Ovary (tissue), 7 donors: ENCODE measurements at regions not wholly inside any gene's neighbourhood (a gene's known extent, or its start where the extent isn't known, plus 50 kb on each side); places are given as distances from the start of the nearest gene placed in this dataset.

ENCODE experiments used
- DNase-seq, 5 donors: peaks; one replicate each; pipeline ENCODE4 v3.0.0-alpha.2; 2019 to 2020
- H3K27ac ChIP-seq, 2 donors: fragments of 200-600 bp; one replicate each; pipeline versions ENCODE4 v1.5.1 to v1.8.0; 2019 to 2022
- H3K27me3 ChIP-seq: fragments of 200-600 bp; one replicate; pipeline ENCODE4 v1.8.0; 2022
- H3K36me3 ChIP-seq: fragments of 200-600 bp; sonication (generic); one replicate; pipeline ENCODE4 v1.5.1; 2019
- H3K4me1 ChIP-seq: one replicate; pipeline ENCODE4 v1.8.1; 2013; ENCODE audit warnings: mild to moderate bottlenecking, moderate library complexity; ENCODE audit not compliant: insufficient read depth
- H3K4me3 ChIP-seq: fragments of 200-600 bp; sonication (generic); one replicate; pipeline ENCODE4 v1.5.1; 2017
- H3K9me3 ChIP-seq, 2 donors: fragments of 200-600 bp in 1 of 2; sonication (generic) in 1 of 2; one replicate each; pipeline versions ENCODE4 v1.5.1 to v1.8.1; 2013 to 2019; ENCODE audit warnings: mild to moderate bottlenecking in 1 of 2, moderate library complexity in 1 of 2
- EP300 ChIP-seq: sonication (generic); formaldehyde crosslinking; IDR thresholded peaks from one replicate; pipeline ENCODE4 v1.6.1; 2017; ENCODE audit warnings: antibody characterized with exemption
- POLR2A ChIP-seq: fragments of 450-650 bp; IDR thresholded peaks from one replicate; pipeline ENCODE4 v1.6.1; 2017; ENCODE audit warnings: antibody characterized with exemption, mild to moderate bottlenecking, moderate library complexity
- WGBS, 3 donors: extraction: QIAGEN DNeasy Blood & Tissue Kit in 1 of 3; methylation state at CpG; one replicate each; pipeline versions ENCODE4 v1.1.5 to v1.1.7; 2013 to 2017; 5-methylcytosine and 5-hydroxymethylcytosine counted together
- intact Hi-C, 4 donors: fragments of 100-400 bp; cut with DNase I; formaldehyde crosslinking; loops; one replicate each; pipeline versions ENCODE4 v1.11.0 to v1.15.1; 2022 to 2023
- TF ChIP-seq, protein P1 (sequence below), 3 donors: fragments of 450-650 bp in 2 of 3; fragments of 200-600 bp in 1 of 3; IDR thresholded peaks; one replicate each; pipeline versions ENCODE4 v1.5.1 to v1.8.0; 2016 to 2022; ENCODE audit warnings: antibody characterized with exemption in 3 of 3, mild to moderate bottlenecking in 1 of 3
- donor health status: DM: no; HTN: no; CAD: no; lungs with moderate emphysema.
- donor health status: DM: no; HTN: no; CAD: no.
- donor health status: Bipolar disorder and iron deficiency.
- donor health status: DM: no; HTN: no; CAD: no.
- donor health status: DM: yes; HTN: yes; CAD: no.

DNA sequence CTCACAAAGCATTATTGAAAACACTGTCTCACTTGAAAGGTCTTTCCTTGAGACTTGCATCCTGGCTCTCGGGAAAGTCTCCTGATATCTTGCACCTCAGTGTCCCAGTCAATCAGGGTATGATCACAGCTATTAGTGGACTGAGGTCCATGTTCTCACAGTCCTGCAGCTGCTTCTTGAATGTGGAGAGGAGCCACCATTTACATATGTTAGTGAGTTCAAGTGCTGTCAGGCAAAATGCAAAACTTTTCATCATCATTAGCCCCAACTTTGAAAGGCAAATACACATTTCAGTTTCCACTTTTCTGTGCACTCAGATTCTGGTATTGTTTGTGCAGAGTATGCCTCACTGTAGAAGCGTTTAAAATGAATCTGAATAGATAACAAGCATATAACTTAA lies 111.6 kb downstream of the SNX18 start:
- WGBS, 3 donors, result 89 to 95% (median 92%) methylated on average over 2 of the region's 2 CpGs
- TF ChIP-seq, protein P1, sequence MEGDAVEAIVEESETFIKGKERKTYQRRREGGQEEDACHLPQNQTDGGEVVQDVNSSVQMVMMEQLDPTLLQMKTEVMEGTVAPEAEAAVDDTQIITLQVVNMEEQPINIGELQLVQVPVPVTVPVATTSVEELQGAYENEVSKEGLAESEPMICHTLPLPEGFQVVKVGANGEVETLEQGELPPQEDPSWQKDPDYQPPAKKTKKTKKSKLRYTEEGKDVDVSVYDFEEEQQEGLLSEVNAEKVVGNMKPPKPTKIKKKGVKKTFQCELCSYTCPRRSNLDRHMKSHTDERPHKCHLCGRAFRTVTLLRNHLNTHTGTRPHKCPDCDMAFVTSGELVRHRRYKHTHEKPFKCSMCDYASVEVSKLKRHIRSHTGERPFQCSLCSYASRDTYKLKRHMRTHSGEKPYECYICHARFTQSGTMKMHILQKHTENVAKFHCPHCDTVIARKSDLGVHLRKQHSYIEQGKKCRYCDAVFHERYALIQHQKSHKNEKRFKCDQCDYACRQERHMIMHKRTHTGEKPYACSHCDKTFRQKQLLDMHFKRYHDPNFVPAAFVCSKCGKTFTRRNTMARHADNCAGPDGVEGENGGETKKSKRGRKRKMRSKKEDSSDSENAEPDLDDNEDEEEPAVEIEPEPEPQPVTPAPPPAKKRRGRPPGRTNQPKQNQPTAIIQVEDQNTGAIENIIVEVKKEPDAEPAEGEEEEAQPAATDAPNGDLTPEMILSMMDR (IDR thresholded peaks at IDR 0.05), result no peak
- intact Hi-C loops, result no loop called here

DNA sequence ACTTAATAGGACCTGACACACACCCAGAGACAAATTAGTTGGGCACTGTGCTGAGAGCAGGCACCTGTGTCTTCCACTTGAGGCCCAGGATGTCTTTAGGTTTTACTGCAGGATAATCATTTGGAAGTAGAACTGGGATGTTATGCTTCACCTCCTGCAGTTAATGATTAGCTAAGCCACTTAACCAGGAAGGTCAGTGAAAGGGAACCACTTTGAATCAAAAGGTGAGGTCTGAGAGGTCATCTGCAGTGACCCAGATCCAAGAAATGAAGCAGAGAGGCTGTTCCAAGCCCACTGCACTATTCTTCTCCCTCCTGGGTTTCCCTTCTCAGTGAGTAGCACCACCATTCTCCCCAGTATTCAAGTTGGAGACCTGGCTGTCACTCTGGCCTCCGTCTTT lies 110.5 kb downstream of the SNX18 start:
- H3K9me3 ChIP-seq, result no peaks in the 10 kb centered on the region
- no peak overlapping the region for H3K27ac ChIP-seq
- no peaks in the 10 kb centered on the region for H3K27me3 ChIP-seq
- H3K36me3 ChIP-seq, result no peaks in the 10 kb centered on the region
- peaks cover 10% of the 10 kb centered on the region for H3K4me1 ChIP-seq
- no peak for TF ChIP-seq EP300
- no peak for TF ChIP-seq POLR2A
- TF ChIP-seq, protein P1 (IDR thresholded peaks at IDR 0.05), result no peak
- no peak for DNase-seq
- 95 to 100% (median 96%) methylated on average over 1 of the region's 1 CpG for WGBS, 3 donors
- intact Hi-C loops, result no loop called here
- H3K4me3 ChIP-seq, result no peak overlapping the region

More for the DNA sequence above, 111.6 kb downstream of the SNX18 start:
- no peak overlapping the region for H3K27ac ChIP-seq
- peaks cover 11% of the 10 kb centered on the region for H3K4me1 ChIP-seq
- H3K36me3 ChIP-seq, result no peaks in the 10 kb centered on the region
- H3K27me3 ChIP-seq, result no peaks in the 10 kb centered on the region
- H3K9me3 ChIP-seq, result no peaks in the 10 kb centered on the region
- no peak for DNase-seq
- no peak overlapping the region for H3K4me3 ChIP-seq

DNA sequence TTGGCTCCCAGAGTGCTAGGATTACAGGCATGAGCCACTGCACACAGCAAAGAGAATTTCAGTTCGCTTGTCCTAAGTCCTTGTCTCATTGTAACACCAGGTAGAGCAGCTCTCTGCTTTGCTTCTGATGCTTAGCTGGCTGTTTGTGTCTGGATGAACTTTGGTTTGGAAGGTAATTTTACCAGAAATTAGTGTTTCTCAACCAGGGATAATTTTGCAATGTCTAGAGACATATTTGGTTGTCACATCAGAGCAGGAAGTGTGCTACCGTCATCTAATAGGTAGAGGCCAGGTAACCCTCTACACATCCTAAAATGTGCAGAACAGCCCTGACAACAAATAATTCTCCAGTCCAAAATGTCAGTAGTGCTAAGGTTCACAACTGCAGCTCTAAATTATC lies 108.8 kb downstream of the SNX18 start:
- DNase-seq, result no peak
- WGBS, 3 donors, result 91 to 100% (median 98%) methylated on average over 2 of the region's 2 CpGs
- H3K27me3 ChIP-seq, result no peaks in the 10 kb centered on the region
- H3K9me3 ChIP-seq, result no peaks in the 10 kb centered on the region
- no peak overlapping the region for H3K27ac ChIP-seq
- TF ChIP-seq, protein P1 (IDR thresholded peaks at IDR 0.05), result no peak
- TF ChIP-seq EP300, result no peak
- TF ChIP-seq POLR2A, result no peak
- no peaks in the 10 kb centered on the region for H3K36me3 ChIP-seq
- H3K4me1 ChIP-seq, result peaks cover 1% of the 10 kb centered on the region
- no peak overlapping the region for H3K4me3 ChIP-seq
- intact Hi-C loops, result no loop called here

DNA sequence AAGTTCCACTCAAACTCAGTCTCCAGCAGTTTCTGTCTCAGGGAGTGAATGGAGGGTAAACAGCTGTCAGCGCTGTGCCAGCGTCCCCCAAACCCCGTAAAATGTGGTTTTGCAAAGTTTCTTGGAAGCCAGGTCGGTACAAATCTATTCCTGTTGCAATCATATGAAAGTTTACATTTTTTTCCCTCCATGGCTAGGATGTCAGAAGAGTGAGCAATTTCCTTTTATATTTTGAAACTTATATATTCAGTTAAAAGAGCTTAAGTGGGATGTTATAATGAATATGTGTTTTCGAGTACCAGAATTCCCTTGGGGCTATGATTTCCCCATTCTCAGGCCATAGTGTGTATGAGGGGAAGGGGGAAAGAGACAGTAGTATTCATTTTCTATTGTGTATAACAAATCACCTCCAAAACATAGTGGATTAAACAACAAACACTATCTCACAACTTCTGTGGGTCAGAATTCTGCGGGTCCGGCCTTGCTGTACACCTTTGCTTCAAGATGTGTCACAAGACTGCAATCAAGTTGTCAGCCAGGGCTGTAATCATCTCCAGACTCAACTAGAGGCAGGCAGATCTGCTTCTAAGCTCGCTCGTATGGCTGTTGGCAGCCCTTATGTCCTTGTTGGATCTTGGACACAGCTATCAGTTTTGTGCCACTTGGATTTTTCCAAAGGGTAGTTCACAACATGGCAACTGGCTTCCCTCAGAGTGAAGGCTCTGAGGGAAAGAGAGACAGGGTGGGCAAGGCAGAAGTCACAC lies 107.4 kb downstream of the SNX18 start:
- 52 to 60% (median 56%) methylated on average over 9 of the region's 9 CpGs for WGBS, 3 donors
- peaks cover 3% of the 10 kb centered on the region for H3K4me1 ChIP-seq
- H3K4me3 ChIP-seq, result no peak overlapping the region
- intact Hi-C loops, result no loop called here
- TF ChIP-seq EP300 (no peak), POLR2A (no peak)
- TF ChIP-seq, protein P1 (IDR thresholded peaks at IDR 0.05), result no peak
- DNase-seq, result no peak
- no peaks in the 10 kb centered on the region for H3K27me3 ChIP-seq
- no peak overlapping the region for H3K27ac ChIP-seq
- H3K9me3 ChIP-seq, result no peaks in the 10 kb centered on the region
- no peaks in the 10 kb centered on the region for H3K36me3 ChIP-seq
